NCI-H2196 (cell line): ENCODE measurements at regions not wholly inside any gene's neighbourhood (a gene's known extent, or its start where the extent isn't known, plus 50 kb on each side); places are given as distances from the start of the nearest gene placed in this dataset.
"Not testable (repeated sequence)": the region's sequence is repeated elsewhere in the genome, so short reads cannot be mapped to it uniquely, and the experiment has no call there.

Experiments
- DNase-seq: peaks from one replicate; lab custom pipeline; 2025; ENCODE audit not compliant: unreplicated experiment; lab: John Stamatoyannopoulos, UW

DNA sequence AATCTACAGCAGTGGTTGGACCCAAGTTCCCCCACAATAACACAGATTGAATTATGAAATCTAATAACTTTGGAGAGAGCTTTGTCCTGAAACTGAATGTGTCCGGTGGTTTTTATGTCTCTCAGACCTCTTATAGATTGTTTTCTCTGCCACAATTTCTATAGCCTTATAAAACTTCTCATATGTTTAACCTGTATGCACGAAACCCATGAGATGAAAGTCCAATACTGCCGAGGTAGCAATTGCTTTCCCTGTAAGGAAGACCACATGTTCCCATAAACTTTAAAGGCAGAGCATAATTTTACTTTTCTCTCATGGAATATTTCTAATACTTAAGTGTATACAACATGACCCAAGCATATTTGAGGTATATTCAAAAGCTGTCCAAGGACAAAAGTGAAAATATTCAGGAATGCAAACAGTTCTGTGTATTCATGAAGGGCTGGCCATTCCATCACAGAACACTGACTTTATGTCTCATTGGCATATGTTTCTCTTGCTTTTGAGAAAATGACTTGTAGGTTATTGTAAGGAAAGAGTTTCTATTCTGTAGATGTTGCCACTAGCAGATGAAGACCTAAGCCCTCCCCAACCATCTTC, 94.4 kb upstream of the TLE4 start:
- no peak for DNase-seq

DNA sequence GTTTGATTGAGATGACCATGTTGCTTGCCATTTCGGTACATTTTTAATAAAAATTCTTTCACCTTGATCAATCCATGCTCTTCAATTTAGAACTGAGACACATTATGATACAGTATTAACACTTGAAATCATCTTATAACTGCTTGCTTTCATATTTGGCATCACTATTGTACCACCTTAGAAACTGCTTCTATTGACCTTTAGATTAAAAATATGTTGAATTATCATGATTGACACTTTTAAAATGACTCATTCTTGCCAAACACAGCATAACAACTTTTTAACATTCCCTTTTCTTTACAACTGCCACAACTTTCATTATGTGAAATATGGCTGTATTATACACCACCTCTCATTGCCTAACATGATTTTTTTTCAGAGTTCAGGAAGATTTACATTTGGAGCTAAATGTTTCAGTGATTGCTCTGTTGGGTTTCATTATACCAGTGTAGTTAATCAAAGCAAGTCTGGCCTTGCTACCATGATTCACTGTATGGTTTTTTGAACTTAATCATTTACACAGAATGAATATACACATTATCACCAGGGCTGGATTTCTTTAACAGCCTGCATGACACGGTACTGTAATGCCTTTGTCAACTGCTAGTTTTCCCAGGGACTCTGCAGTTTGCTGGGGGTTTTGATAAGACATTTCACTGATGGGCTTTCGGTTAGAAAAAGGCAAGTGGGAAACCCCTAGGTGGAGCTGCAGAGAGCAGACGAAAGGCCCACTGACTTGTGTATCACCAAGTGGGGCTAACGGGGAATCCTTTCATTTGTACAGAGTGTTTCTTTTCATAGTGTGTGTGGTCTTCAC, 93.6 kb upstream of the TLE4 start:
- DNase-seq = no peak

DNA sequence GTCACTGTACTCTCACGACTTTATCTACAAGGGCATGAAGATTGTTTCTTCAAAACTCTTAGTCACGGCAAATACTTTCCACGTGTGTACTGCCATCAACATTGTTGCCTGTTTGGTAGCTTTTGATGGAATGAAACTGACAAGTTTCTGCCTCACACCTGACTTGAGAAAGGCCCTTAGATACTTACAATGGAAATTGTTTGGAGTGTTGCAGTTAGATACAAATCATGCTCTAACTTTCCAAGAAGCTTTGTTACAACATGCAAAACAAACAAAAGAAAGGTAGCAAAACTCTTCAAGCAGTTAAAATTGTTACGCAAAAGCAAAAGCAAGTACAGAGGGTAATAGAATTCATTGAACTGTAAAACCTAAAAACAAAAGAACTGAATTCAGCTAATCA, 91.1 kb upstream of the TLE4 start:
- DNase-seq = no peak

DNA sequence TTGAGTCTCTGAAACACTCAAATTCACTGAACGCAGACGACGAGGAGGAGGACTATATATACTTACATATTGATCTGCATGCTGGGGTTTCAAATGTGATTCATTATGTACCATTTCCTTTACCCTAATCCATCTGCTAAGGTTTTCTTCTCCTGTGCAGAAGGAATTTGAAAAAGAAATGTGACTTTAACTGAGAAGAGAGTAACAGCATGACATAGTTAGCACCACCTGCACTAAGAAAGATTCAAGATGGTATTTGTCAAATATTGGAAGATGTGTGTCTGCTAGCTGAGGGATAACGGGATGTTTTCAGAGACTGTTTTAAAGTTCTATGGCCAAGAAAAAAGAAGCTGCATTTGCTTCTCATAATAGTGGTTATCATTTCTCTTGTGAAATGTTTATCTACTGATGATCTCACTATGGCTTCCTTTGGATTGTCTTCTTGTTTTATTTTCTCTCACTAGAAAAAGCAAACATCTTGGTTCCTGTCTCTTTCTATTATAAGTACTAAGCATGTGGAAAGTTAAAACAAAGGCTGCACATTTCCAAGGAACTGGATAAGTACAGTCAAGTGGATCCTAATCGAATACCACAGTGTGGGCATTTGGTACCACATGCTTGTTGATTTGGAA, 89.8 kb upstream of the TLE4 start:
- DNase-seq = no peak

DNA sequence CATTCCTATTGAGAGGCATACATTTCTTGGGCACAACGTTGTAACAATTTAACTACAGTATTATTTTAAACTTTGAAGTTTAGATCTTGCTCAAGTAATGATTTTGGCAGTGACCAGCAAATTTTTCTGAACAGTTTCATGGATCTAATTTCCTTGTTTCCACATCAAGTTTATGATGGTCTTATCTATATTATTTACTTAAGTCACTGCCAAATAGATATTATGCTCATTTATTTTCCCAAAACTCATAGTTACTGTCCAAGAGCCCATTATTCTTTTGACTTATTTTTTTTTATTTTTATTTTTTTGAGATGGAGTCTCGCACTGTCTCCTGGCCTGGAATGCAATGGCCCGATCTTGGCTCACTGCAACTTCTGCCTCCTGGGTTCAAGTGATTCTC, 86.5 kb upstream of the TLE4 start:
- no peak for DNase-seq

DNA sequence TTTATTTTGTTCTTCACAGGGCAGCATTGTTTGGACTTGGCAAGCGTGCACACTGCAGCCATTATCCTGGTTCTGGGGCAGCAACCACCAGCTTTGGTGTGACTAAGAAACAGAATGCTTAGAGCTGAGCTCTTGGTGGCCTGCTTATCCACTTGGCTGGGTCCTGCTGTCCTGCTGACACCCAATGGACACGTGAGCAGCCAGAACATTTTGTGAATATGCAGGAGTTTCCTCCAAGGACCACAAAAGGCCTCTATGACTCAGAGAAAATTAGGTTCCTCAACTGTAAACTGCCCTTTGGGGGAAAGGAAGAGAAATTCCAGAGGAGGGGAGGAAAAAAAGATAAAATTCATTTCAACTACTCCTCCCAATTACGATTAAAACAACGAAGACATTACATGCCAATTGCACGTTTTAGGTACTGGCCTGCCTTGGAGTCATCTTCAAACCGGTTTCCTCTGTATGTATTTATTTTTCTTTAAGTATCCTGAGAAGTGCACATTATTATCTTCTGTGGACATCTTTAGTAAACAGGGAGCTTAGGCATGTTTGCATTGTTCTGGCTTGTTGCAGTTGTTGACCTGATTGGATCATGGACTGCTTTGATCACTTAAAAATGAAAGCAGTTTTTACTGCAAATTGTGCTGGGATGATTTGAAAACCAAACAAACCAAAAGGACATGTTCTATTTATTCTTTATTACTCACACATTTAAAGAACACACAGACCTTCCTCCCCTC, 82.3 kb upstream of the TLE4 start:
- peak; percentile 44 for DNase-seq

DNA sequence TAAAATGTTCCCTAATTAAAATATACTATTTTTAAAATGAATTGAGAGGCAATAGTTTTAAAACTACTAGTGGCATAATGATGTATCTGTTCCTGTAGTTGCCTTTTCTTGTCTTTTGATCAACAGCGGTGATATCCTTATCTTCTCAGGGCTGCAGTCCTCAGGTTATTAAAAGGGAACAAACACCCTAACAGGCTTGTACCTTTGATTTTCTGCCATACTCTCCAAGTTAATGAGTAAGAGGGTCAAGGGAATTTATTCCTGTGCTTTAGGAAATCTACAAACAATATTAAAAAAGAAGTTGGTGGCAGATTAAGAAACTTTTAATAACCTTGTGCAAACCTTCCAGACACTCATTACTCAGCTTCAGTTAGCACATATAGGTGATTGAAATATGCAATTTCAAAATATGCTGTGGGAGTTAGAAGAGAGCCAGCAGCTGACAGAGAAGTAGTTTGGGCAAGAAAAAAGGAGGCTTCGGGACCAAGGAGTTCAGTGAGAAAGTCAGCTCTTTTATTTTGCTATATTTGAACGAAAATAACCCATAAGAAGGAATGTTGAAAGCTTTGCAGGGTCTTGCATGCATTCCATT, 81.0 kb upstream of the TLE4 start:
- DNase-seq = no peak

DNA sequence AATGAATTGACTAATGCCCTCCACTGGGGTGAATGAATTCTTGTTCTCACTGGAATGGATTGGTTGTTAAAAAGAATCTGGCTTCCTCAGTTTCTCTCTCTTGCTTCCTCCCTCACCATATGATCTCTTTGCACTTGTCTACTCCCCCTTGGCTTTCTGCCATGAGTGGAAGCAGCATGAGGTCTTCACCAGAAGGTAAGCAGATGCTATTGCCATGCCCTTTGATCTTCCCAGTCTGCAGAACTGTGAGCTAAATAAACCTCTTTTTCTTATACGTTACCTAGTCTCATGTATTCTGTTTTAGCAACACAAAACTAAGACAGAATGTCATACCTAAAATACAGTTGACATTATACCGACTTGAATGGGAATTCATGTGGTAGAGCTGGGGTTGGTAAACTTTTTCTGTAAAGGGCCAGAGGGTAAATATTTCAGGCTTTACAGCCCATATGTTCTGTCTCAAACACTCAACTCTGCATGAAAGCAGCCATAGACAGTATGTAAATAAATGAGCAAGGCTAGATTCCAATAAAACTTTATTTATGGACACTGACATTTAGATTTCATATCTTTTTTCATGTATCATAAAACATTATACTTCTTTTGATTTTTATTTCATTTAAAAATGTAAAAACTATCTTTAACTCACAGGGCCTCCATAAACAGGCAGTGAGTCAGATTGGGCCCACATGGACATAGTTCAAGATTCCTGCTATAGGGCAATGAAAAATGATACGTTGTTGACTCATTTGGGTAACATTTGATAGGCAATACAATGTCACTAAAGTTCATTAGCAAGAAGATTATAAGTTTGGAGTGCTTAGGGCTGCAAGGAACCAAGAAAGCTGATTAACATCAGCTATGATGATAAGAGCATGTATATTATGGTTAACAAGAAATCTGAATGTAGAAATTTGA, 79.4 kb upstream of the TLE4 start:
- DNase-seq = no peak

DNA sequence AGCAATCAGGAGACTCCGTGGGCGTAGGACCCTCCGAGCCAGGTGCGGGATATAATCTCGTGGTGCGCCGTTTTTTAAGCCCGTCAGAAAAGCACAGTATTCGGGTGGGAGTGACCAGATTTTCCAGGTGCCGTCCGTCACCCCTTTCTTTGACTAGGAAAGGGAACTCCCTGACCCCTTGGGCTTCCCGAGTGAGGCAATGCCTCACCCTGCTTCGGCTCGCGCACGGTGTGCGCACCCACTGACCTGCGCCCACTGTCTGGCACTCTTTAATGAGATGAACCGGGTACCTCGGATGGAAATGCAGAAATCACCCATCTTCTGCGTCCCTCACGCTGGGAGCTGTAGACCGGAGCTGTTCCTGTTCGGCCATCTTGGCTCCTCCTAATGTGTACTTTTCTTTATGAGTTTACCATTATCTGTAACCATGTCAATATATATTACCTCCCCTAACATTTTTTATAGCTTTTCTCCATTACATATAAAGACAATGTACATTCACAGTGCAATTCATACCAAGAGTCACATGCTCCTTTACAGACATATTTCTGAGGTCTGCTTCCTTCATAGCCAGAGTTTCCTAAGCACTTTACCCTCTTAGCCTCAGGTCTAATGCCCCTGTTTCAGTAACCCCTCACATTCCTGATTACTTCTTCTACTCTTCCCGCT, 71.4 kb upstream of the TLE4 start:
- DNase-seq = not testable (repeated sequence)

DNA sequence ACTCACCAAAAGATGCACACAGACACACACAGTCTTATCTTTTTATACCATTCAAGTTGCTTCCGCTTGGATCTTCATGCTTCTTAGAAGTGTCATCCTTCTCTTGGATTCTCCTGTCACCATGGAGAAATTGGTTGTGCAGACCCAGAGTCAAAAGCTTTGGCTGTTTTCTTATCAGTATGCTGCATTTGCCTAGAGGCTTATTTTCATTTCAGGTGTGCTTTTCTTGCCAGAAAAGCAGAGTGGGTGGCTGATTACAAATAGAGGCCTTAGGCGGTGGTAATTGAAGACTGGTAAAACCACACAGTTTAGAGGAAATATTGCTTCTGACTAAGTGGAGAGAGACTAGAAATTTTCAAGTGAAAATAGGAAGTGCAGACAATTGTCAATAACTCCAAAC, 70.2 kb upstream of the TLE4 start:
- no peak for DNase-seq

DNA sequence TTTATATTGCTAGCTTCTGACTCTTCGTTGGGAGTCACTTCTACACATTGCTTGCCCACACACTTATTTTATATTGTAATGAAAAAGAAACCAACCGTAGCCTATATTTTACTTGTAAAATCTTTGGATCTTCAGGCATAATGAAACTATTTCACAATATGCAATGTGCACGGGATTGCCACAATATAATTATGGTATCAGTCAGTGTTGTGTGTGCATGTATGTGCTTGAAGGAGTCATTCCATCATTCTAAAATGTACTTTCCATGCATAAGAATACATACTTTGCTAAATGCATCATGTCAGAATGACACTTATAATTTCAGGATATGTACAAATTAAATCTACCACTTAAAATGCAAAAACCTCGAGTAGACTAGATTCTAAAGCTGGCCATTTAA, 64.0 kb upstream of the TLE4 start:
- no peak for DNase-seq

DNA sequence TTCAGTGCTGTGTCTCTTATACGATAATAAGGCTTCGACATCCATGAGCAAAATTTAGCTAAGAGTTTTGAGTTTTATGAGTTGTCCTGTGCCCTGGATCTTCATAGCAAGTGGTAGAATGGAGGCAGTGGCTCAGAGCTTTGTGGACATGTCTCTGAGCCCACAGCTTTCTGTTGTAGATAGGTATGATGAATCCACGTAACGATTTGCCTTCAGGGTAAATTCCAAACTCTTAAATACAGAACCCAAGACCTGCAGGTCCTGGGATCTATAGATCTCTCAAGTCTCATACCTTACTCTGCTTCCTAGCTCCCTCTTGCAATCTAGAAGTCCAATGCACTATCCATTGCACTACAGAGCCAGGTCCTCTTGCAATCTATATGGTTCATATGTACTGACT, 59.5 kb upstream of the TLE4 start:
- no peak for DNase-seq
